ENCODE measurements at regions not wholly inside any gene's neighbourhood (a gene's known extent, or its start where the extent isn't known, plus 50 kb on each side); places are given as distances from the start of the nearest gene placed in this dataset.
"Not testable (repeated sequence)": the region's sequence is repeated elsewhere in the genome, so short reads cannot be mapped to it uniquely, and the experiment has no call there.

DNA sequence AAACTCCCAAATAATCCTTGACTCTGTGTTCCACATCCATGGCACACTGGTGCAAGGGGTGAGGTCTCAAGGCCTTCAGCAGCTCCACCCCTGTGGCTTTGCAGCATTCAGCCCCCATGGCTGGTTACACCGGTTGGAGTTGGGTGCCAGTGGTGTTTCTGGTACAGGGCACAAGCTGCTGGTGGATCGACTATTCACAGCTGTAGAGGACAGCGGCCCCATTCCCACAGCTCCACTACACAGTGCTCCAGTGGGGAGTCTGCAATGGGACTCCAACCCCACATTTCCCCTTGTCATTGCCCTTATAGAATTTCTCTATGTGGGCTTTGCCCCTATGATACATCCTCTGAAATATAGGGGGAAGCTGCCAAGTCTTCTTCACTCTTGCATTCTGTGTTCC is 64.3 kb upstream of the SGO1 start:
- ATAC-seq = no peak
- no peak for TF ChIP-seq TCF4 (CRISPR knock-in tag; IDR thresholded peaks at IDR 0.05; ENCODE audit: borderline replicate concordance)
- TF ChIP-seq, protein P1, sequence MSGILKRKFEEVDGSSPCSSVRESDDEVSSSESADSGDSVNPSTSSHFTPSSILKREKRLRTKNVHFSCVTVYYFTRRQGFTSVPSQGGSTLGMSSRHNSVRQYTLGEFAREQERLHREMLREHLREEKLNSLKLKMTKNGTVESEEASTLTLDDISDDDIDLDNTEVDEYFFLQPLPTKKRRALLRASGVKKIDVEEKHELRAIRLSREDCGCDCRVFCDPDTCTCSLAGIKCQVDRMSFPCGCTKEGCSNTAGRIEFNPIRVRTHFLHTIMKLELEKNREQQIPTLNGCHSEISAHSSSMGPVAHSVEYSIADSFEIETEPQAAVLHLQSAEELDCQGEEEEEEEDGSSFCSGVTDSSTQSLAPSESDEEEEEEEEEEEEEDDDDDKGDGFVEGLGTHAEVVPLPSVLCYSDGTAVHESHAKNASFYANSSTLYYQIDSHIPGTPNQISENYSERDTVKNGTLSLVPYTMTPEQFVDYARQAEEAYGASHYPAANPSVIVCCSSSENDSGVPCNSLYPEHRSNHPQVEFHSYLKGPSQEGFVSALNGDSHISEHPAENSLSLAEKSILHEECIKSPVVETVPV (CRISPR knock-in tag; IDR thresholded peaks at IDR 0.05) = no peak
- no peak for TF ChIP-seq OSR1 (CRISPR knock-in tag; IDR thresholded peaks at IDR 0.05)
- TF ChIP-seq ZC3H10 (CRISPR knock-in tag; IDR thresholded peaks at IDR 0.05) = no peak
- TF ChIP-seq BACH2 (CRISPR knock-in tag; IDR thresholded peaks at IDR 0.05; ENCODE audit: borderline replicate concordance) = no peak
- TF ChIP-seq PPARA (CRISPR knock-in tag; IDR thresholded peaks at IDR 0.05; ENCODE audit: borderline replicate concordance) = no peak

DNA sequence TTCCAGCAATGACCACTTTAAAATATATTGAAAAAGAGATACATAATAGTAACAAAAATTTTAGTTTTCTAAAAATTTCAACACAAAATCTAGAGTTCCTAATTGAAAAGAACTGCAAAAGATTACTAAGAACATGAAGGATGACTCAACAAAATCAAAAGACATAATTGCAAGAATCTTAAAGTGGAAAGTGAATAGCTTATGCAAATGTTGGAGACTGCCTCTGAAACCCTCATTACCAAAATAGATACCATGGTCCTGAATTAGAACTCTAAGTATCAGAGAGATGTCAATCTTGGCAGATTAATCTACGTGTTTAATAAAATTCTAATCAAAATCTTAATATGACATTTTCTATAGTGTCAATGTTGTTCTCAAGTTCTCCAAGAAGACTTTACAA is 60.7 kb upstream of the SGO1 start:
- no peak for ATAC-seq
- no peak for TF ChIP-seq ZFP3 (CRISPR knock-in tag; IDR thresholded peaks at IDR 0.05)
- TF ChIP-seq, protein P1 (CRISPR knock-in tag; IDR thresholded peaks at IDR 0.05) = no peak
- no peak for TF ChIP-seq ISL1 (CRISPR knock-in tag; IDR thresholded peaks at IDR 0.05)
- TF ChIP-seq ESRRG (CRISPR knock-in tag; IDR thresholded peaks at IDR 0.05) = no peak
- TF ChIP-seq ZNF70 (CRISPR knock-in tag; IDR thresholded peaks at IDR 0.05) = no peak
- no peak for TF ChIP-seq ZC3H10 (CRISPR knock-in tag; IDR thresholded peaks at IDR 0.05)
- TF ChIP-seq BACH2 (CRISPR knock-in tag; IDR thresholded peaks at IDR 0.05; ENCODE audit: borderline replicate concordance) = no peak
- TF ChIP-seq PPARA (CRISPR knock-in tag; IDR thresholded peaks at IDR 0.05; ENCODE audit: borderline replicate concordance) = no peak
- TF ChIP-seq, protein P2, sequence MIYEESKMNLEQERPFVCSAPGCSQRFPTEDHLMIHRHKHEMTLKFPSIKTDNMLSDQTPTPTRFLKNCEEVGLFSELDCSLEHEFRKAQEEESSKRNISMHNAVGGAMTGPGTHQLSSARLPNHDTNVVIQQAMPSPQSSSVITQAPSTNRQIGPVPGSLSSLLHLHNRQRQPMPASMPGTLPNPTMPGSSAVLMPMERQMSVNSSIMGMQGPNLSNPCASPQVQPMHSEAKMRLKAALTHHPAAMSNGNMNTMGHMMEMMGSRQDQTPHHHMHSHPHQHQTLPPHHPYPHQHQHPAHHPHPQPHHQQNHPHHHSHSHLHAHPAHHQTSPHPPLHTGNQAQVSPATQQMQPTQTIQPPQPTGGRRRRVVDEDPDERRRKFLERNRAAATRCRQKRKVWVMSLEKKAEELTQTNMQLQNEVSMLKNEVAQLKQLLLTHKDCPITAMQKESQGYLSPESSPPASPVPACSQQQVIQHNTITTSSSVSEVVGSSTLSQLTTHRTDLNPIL (CRISPR knock-in tag; IDR thresholded peaks at IDR 0.05; ENCODE audit: low read depth) = no peak

DNA sequence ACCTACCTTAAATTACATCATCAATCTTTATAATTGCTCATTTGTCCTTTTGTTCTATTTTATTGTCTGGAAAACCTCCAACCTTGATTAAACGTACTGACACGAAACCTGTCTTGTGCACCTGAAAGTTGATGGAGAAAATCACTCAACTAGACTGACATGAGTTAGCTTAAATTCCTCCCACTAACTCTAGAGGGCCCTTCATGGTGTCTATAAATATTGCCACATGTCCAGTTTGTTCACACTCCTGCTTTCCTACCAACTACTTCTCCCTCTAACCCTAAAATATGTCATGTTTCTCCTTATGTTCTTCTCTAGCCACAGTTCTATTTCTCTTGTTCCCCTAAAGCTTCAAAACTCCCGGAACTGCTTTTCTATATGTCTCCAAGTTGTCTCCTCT is 59.8 kb upstream of the SGO1 start:
- TF ChIP-seq TCF4 (CRISPR knock-in tag; IDR thresholded peaks at IDR 0.05; ENCODE audit: borderline replicate concordance) = no peak
- no peak for ATAC-seq

DNA sequence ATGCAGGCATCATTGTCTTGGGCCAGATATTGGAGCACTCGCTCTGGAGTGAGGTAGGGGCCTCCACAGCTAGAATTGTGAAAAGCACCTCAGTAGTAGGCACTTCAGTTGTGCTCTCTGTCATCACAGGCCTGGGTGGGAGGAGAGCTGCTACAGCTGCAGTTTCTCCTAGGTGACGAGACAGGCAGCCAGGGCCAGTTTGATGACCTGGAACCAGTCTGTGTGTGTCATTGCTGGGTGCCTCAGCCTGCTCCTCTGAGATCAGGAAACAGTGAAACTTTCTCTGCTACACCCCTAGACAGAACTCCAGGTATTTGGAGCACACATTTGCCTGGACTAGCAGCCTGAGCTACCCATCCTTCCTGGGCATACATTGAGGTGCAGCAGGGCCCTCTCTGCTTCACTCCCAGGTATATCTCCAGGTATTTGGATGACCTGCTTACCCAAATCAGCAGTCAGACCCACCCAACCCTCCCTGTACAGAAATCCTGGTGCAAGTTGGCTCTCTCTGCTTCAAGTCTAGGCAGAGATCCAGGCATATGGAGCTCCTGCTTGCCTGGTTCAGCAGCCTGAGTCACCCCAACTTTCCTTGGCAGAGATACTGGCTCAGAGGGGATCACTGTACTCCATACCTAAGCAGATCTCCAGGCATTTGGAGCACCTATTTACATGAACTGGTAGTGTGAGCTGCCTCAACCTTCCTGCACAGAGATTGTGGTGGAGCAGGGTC is 54.3 kb upstream of the SGO1 start:
- ATAC-seq = no peak
- TF ChIP-seq, protein P3, sequence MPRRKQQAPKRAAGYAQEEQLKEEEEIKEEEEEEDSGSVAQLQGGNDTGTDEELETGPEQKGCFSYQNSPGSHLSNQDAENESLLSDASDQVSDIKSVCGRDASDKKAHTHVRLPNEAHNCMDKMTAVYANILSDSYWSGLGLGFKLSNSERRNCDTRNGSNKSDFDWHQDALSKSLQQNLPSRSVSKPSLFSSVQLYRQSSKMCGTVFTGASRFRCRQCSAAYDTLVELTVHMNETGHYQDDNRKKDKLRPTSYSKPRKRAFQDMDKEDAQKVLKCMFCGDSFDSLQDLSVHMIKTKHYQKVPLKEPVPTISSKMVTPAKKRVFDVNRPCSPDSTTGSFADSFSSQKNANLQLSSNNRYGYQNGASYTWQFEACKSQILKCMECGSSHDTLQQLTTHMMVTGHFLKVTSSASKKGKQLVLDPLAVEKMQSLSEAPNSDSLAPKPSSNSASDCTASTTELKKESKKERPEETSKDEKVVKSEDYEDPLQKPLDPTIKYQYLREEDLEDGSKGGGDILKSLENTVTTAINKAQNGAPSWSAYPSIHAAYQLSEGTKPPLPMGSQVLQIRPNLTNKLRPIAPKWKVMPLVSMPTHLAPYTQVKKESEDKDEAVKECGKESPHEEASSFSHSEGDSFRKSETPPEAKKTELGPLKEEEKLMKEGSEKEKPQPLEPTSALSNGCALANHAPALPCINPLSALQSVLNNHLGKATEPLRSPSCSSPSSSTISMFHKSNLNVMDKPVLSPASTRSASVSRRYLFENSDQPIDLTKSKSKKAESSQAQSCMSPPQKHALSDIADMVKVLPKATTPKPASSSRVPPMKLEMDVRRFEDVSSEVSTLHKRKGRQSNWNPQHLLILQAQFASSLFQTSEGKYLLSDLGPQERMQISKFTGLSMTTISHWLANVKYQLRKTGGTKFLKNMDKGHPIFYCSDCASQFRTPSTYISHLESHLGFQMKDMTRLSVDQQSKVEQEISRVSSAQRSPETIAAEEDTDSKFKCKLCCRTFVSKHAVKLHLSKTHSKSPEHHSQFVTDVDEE (CRISPR knock-in tag; IDR thresholded peaks at IDR 0.05) = no peak
- TF ChIP-seq ZNF70 (CRISPR knock-in tag; IDR thresholded peaks at IDR 0.05) = no peak
- TF ChIP-seq, protein P1 (CRISPR knock-in tag; IDR thresholded peaks at IDR 0.05) = no peak

DNA sequence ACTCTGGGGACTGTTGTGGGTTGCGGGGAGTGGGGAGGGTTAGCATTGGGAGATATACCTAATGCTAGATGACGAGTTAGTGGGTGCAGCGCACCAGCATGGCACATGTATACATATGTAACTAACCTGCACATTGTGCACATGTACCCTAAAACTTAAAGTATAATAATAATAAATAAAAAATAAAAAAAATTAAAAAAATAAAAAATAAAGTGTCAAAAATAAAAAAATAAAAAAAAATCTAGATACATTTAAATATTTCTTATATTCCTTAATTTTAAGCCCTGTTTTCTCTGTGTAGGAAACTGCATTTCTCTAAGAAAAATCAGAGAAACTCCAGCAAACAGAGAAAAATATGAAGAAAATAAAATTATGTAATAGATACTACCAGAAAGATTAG is 52.2 kb upstream of the SGO1 start:
- ATAC-seq = not testable (repeated sequence)

DNA sequence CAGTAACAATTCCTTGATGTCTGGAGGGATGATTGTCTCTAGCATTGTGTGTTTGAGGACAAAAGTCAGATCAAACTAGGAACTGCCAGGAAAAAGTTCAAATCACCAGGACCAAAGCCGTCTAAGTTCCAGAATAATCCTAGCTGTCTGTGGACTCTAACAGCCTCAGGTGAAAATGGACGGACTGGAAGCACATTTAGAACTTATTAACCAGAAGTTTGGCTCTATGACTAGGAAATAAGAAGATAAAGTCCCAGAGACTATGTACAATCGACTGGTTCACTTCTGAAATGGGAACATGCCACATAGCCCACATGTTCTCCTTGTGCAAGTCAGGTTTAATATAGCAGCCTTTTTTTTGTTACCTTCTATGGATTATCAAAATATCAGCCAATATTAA is 50.6 kb upstream of the SGO1 start:
- TF ChIP-seq GLIS3 (CRISPR knock-in tag; IDR thresholded peaks at IDR 0.05) = no peak
- TF ChIP-seq PPARA (CRISPR knock-in tag; IDR thresholded peaks at IDR 0.05; ENCODE audit: borderline replicate concordance) = no peak
- no peak for TF ChIP-seq CSDC2 (CRISPR knock-in tag; IDR thresholded peaks at IDR 0.05)
- no peak for TF ChIP-seq ZFP3 (CRISPR knock-in tag; IDR thresholded peaks at IDR 0.05)
- no peak for TF ChIP-seq ZNF565 (CRISPR knock-in tag; conservative IDR thresholded peaks at IDR 0.05; ENCODE audit: low read depth)
- ATAC-seq = no peak

All from SK-N-SH treated with all-trans-retinoic acid at 6 μM for 48 hours (cell line).